ENCODE measurements at regions not wholly inside any gene's neighbourhood (a gene's known extent, or its start where the extent isn't known, plus 50 kb on each side); places are given as distances from the start of the nearest gene placed in this dataset.

GRCh38 chr13:48175185-48175584, 57.8 kb upstream of the ITM2B start:
- Histone ChIP-seq H3K4me1 (ENCODE audit: control insufficient read depth, extremely low read depth, insufficient read depth, low read length) (no peaks in the 10 kb centered on the region), H3K36me3 (ENCODE audit: control insufficient read depth in 2 of 2, extremely low read depth in 1 of 2, insufficient read depth in 2 of 2, low read length in 2 of 2) (no peaks in the 10 kb centered on the region), H3K4me3 (replicated peaks in 1 of 3; ENCODE audit: insufficient read depth in 1 of 3, low read depth in 1 of 3, low read length in 3 of 3) (no peak overlapping the region), H3K27me3 (ENCODE audit: control insufficient read depth in 2 of 2, insufficient read depth in 2 of 2, low read length in 2 of 2) (no peaks in the 10 kb centered on the region), H3K27ac (ENCODE audit: insufficient read depth, low read depth, low read length) (no peak overlapping the region), H3K9me3 (replicated peaks; ENCODE audit: control insufficient read depth, insufficient read depth, low read length) (no peaks in the 10 kb centered on the region), H3K79me2 (ENCODE audit: control insufficient read depth, insufficient read depth, low read length) (no peaks in the 10 kb centered on the region), H2AFZ (ENCODE audit: low read depth, low read length) (no peak overlapping the region), H3K9ac (replicated peaks; ENCODE audit: extremely low read depth, insufficient read depth, low read length) (no peak overlapping the region), H4K20me1 (replicated peaks; ENCODE audit: control insufficient read depth, extremely low read depth, insufficient read depth, low read length) (no peaks in the 10 kb centered on the region), H3K4me2 (ENCODE audit: insufficient read depth, low read length) (no peak overlapping the region), H3K9me1 (replicated peaks; ENCODE audit: control insufficient read depth, extremely low read depth, insufficient read depth, low read length) (no peaks in the 10 kb centered on the region)
- TF ChIP-seq GATA2 (IDR thresholded peaks at IDR 0.05; ENCODE audit: insufficient read depth, insufficient read length, low read depth, low read length) (no peak), POLR2A (IDR thresholded peaks at IDR 0.05; ENCODE audit: low read depth, low read length) (no peak), MAX (IDR thresholded peaks at IDR 0.05; ENCODE audit: insufficient read depth, insufficient read length) (no peak), POLR2AphosphoS5 (IDR thresholded peaks at IDR 0.05; ENCODE audit: insufficient read depth, low read depth, low read length) (no peak), EZH2 (IDR thresholded peaks at IDR 0.05; ENCODE audit: borderline replicate concordance, low read depth, low read length, severe bottlenecking) (no peak), FOS (IDR thresholded peaks at IDR 0.05; ENCODE audit: borderline replicate concordance, insufficient read depth, low read length) (no peak), JUN (IDR thresholded peaks at IDR 0.05; ENCODE audit: borderline replicate concordance, insufficient read depth, insufficient read length, low read depth) (no peak), MYC (IDR thresholded peaks at IDR 0.05; ENCODE audit: low read depth, low read length) (no peak)
- TF ChIP-seq, protein P1, sequence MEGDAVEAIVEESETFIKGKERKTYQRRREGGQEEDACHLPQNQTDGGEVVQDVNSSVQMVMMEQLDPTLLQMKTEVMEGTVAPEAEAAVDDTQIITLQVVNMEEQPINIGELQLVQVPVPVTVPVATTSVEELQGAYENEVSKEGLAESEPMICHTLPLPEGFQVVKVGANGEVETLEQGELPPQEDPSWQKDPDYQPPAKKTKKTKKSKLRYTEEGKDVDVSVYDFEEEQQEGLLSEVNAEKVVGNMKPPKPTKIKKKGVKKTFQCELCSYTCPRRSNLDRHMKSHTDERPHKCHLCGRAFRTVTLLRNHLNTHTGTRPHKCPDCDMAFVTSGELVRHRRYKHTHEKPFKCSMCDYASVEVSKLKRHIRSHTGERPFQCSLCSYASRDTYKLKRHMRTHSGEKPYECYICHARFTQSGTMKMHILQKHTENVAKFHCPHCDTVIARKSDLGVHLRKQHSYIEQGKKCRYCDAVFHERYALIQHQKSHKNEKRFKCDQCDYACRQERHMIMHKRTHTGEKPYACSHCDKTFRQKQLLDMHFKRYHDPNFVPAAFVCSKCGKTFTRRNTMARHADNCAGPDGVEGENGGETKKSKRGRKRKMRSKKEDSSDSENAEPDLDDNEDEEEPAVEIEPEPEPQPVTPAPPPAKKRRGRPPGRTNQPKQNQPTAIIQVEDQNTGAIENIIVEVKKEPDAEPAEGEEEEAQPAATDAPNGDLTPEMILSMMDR (IDR thresholded peaks at IDR 0.05; ENCODE audit: extremely low read depth in 1 of 2, insufficient read depth in 1 of 2, low read depth in 1 of 2, low read length in 2 of 2) = no peak
- CTCF ChIA-PET = no interaction called here
- dilution Hi-C loops (cut with MboI; ENCODE audit: extremely low pct_ligation_motif_present, low sequenced_read_pairs) (no loop called here), intact Hi-C loops (cut with micrococcal nuclease) (no loop called here)
- FAIRE-seq = no peak
- no TSS peak for BruUV-seq (replicated peaks)
- POLR2A ChIA-PET = no interaction called here
- no peak for DNase-seq (ENCODE audit: low read depth, low spot score)
